Epithelial cell of proximal tubule (primary cell): ENCODE measurements at regions not wholly inside any gene's neighbourhood (a gene's known extent, or its start where the extent isn't known, plus 50 kb on each side); places are given as distances from the start of the nearest gene placed in this dataset.

Experiments used
- DNase-seq: peaks from one replicate; pipeline ENCODE4 v3.0.0-alpha.2; 2011; ENCODE audit warnings: low read depth
- H3K4me3 ChIP-seq: 2 replicates; pipeline ENCODE4 v1.5.1; 2011; ENCODE audit warnings: low read depth, mild to moderate bottlenecking, low read length
- CTCF ChIP-seq: conservative IDR thresholded peaks from 2 replicates; pipeline ENCODE4 v1.5.1; 2012; ENCODE audit warnings: low read depth, mild to moderate bottlenecking, low read length

DNA sequence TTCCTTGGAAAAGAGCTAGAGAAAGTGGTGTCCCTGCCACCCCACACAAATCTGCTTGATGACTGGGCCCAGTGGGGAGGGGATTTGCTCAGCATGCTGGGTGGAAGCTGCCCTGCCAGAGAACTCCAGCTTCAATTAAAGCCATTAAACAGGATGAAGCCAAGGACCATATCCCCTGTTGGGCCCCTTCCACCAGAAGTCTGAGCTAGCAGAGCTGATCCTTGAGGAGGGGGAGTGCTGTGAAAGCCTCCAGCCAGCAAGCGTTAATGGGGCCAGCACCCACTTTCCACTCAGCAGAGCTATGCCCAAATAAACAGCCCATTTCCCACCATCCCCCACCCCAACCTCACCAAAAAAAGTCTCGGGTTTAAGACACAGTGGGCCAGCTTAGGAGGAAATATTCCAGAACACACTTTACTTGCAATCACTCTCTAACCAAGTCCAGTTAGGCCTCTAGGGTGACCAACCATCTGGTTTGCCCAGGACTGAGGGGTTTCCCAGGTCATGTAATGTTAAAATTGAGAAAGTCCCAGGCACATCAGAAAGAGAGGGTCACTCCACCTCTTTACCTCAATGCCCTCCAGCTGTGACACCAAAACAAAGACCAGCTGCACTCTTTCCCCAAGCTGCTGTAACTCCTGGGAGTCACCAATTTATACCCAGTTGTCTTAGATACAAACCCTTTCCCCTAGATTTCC, 132.3 kb downstream of the FOXI3 start:
- TF ChIP-seq CTCF, result no peak
- no peak for DNase-seq
- H3K4me3 ChIP-seq, result no peak overlapping the region

- TF ChIP-seq CTCF, result no peak
- no peak for DNase-seq
- no peak overlapping the region for H3K4me3 ChIP-seq
These were observed 133.6 kb downstream of the FOXI3 start for GRCh38 chr2:88318956-88319330.

DNA sequence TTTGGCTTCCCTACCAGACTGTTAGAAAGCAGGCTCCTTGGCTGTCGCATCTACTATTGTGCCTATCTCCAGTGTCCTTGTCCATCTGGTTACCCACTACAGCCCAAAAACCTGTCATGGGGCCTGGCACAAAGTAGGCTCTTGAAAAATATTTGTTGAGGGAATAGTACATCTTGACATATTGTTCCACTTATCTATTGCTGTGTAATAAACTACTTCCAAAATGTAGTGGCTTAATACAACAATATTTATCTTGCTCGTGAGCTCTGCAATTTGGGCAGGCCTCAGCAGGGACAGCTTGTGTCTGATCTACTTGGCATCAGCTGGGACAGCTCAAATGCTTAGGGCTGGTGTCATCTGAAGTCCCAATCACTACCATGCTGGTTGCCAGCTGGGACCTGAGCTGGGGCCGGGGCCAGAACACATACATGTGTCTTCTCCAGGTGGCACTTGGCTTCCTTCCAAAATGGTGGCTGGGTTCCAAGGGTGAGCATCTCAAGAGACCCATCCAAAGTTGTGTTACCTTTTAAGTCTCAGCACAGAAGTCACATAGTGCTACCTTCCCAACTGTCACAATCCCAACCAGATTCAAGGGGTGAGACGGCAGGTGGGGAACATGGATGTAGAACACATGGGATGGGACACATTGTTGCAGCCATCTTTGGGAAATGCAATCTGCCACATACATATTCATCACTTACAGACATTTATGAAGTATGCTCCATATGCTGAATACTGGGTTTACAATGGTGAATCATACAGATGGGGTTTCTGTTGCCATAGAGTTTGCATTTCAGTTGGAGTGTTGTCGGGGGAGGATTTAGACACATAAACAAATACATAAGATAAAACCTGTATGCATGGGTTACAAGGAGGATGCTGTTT, 134.2 kb downstream of the FOXI3 start:
- no peak for DNase-seq
- TF ChIP-seq CTCF, result no peak
- H3K4me3 ChIP-seq, result no peak overlapping the region

GRCh38 chr2:88310787-88311186, 140.6 kb downstream of the THNSL2 start:
- no peak for DNase-seq
- TF ChIP-seq CTCF, result no peak
- no peak overlapping the region for H3K4me3 ChIP-seq

DNA sequence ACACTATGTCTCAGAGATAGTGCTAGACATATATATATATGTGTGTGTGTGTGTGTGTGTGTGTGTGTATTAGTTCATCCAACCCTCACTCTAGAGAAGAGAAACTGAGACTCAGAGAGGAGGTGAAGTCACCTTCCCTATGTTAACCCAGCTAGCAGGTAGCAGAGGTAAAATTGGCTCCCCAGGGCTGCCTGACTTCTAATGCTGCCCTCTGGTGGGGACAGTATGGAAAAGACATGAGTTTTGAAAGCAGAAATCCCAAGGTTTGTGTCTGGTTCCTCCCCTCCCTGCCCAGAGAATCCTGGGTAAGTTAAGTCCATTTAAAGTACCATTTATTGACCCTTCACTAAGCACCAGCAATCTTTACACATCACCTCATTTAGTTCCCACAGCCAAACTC, 137.7 kb downstream of the THNSL2 start:
- peak; percentile 76 for TF ChIP-seq CTCF
- no peak for DNase-seq
- H3K4me3 ChIP-seq, result no peak overlapping the region

- no peak overlapping the region for H3K4me3 ChIP-seq
- DNase-seq, result no peak
- no peak for TF ChIP-seq CTCF
These were observed 133.7 kb downstream of the THNSL2 start for GRCh38 chr2:88303865-88304264.
